ENCODE measurements at regions not wholly inside any gene's neighbourhood (a gene's known extent, or its start where the extent isn't known, plus 50 kb on each side); places are given as distances from the start of the nearest gene placed in this dataset.

- DNase-seq (ENCODE audit: extremely low spot score) = no peak
- CTCF ChIA-PET = interaction anchor here (1.3 to 1.7 kb wide), 2 partner anchors 13 to 16 kb away, joined by 3 to 4 read pairs; no protein-coding TSS in a partner anchor
- POLR2A ChIA-PET = no interaction called here
- no peak for TF ChIP-seq CTCF (IDR thresholded peaks at IDR 0.05; ENCODE audit: control extremely low read depth, extremely low read depth, low read depth, missing control alignments)
Observed at GRCh38 chr3:6560259-6560658, 300.7 kb upstream of the GRM7 start.

GRCh38 chr3:6567241-6567640 lies 293.7 kb upstream of the GRM7 start:
- no peak for DNase-seq (ENCODE audit: extremely low spot score)
- ChIA-PET CTCF (interaction anchor here (1.2 kb wide), 1 partner anchor 9 kb away, joined by 3 read pairs; no protein-coding TSS in a partner anchor), POLR2A (no interaction called here)
- TF ChIP-seq CTCF (IDR thresholded peaks at IDR 0.05; ENCODE audit: control extremely low read depth, extremely low read depth, low read depth, missing control alignments) = no peak

- ChIA-PET POLR2A (no interaction called here), CTCF (interaction anchor here (0.6 to 1.4 kb wide), 3 partner anchors 12 to 246 kb away, joined by 3 to 6 read pairs (median 3); no protein-coding TSS in a partner anchor)
- no peak for DNase-seq (ENCODE audit: extremely low spot score)
- no peak for TF ChIP-seq CTCF (IDR thresholded peaks at IDR 0.05; ENCODE audit: control extremely low read depth, extremely low read depth, low read depth, missing control alignments)
Observed at GRCh38 chr3:6568999-6569493, 291.9 kb upstream of the GRM7 start.

GRCh38 chr3:6571448-6571847 lies 289.5 kb upstream of the GRM7 start:
- CTCF ChIA-PET = interaction anchor here (1.1 kb wide), 1 partner anchor 13 kb away, joined by 3 read pairs; no protein-coding TSS in a partner anchor
- no peak for TF ChIP-seq CTCF (IDR thresholded peaks at IDR 0.05; ENCODE audit: control extremely low read depth, extremely low read depth, low read depth, missing control alignments)
- POLR2A ChIA-PET = no interaction called here
- DNase-seq (ENCODE audit: extremely low spot score) = no peak

- ChIA-PET CTCF (no interaction called here), POLR2A (no interaction called here)
- no peak for TF ChIP-seq CTCF (IDR thresholded peaks at IDR 0.05; ENCODE audit: control extremely low read depth, extremely low read depth, low read depth, missing control alignments)
- DNase-seq (ENCODE audit: extremely low spot score) = no peak
Observed at GRCh38 chr3:6577584-6577983, 283.3 kb upstream of the GRM7 start.

- no peak for TF ChIP-seq CTCF (IDR thresholded peaks at IDR 0.05; ENCODE audit: control extremely low read depth, extremely low read depth, low read depth, missing control alignments)
- CTCF ChIA-PET = interaction anchor here (1.6 kb wide), 1 partner anchor 19 kb away, joined by 4 read pairs; no protein-coding TSS in a partner anchor
- POLR2A ChIA-PET = no interaction called here
- DNase-seq (ENCODE audit: extremely low spot score) = no peak
Observed at GRCh38 chr3:6578526-6578925, 282.4 kb upstream of the GRM7 start.
